PC-3 (cell line): ENCODE measurements at regions not wholly inside any gene's neighbourhood (a gene's known extent, or its start where the extent isn't known, plus 50 kb on each side); places are given as distances from the start of the nearest gene placed in this dataset.

Experiments used
- ATAC-seq: fragments of 200-7000 bp; cut with Tn5 transposase; 2 replicates; pipeline ENCODE4 v1.9.1; 2020; ENCODE audit warnings: mild to moderate bottlenecking, moderate library complexity
- BruUV-seq: library from RNA; stranded (reverse); fragments of 400-500 nt; replicated peaks from 2 replicates; lab custom pipeline; 2021; lab: Mats Ljungman, UMichigan
- CTCF ChIA-PET: fragments of 300-600 bp; sonication (Branson Sonifier 250); formaldehyde crosslinking; loops from one replicate; lab custom pipeline; 2022; ENCODE audit warnings: antibody characterized with exemption; lab: Charles Lee
- POLR2A ChIA-PET: fragments of 300-600 bp; sonication (Branson Sonifier 250); formaldehyde crosslinking; loops from one replicate; lab custom pipeline; 2022; ENCODE audit warnings: antibody characterized with exemption; ENCODE audit not compliant: unreplicated experiment; lab: Charles Lee
- DNase-seq: peaks from one replicate; pipeline ENCODE4 v3.0.0-alpha.2; 2015
- H2AFZ ChIP-seq: fragments of 300-600 bp; sonication (generic); 2 replicates; pipeline ENCODE4 v1.6.0; 2016; ENCODE audit warnings: antibody characterized with exemption, low read length
- H3F3A ChIP-seq: fragments of 300-600 bp; sonication (generic); one replicate; pipeline ENCODE4 v1.6.0; 2017; ENCODE audit warnings: antibody characterized with exemption, low read length, control low read depth, mild to moderate bottlenecking; ENCODE audit not compliant: unreplicated experiment
- H3K27ac ChIP-seq: fragments of 300-600 bp; sonication (generic); 2 replicates; pipeline ENCODE4 v1.5.1; 2016; ENCODE audit warnings: mild to moderate bottlenecking, low read length
- H3K27me3 ChIP-seq: fragments of 300-600 bp; sonication (generic); 2 replicates; pipeline ENCODE4 v1.6.1; 2016; ENCODE audit warnings: low read length, mixed read lengths
- H3K36me3 ChIP-seq: fragments of 300-600 bp; sonication (generic); 2 replicates; pipeline ENCODE4 v1.6.1; 2016; ENCODE audit warnings: low read depth, mixed run types, low read length, mixed read lengths
- H3K4me1 ChIP-seq: fragments of 300-600 bp; sonication (generic); 2 replicates; pipeline ENCODE4 v1.5.1; 2016; ENCODE audit warnings: low read length; ENCODE audit not compliant: insufficient read depth
- H3K4me2 ChIP-seq: fragments of 300-600 bp; sonication (generic); 2 replicates; pipeline ENCODE4 v1.6.0; 2016; ENCODE audit warnings: low read length
- H3K4me3 ChIP-seq: fragments of 300-600 bp; sonication (generic); 2 replicates; pipeline ENCODE4 v1.5.1; 2016; ENCODE audit warnings: mild to moderate bottlenecking, low read length, mixed read lengths
- H3K79me2 ChIP-seq: fragments of 300-600 bp; sonication (generic); 2 replicates; pipeline ENCODE4 v1.6.1; 2017; ENCODE audit warnings: low read length, mixed read lengths
- H3K9ac ChIP-seq: fragments of 300-600 bp; sonication (generic); 2 replicates; pipeline ENCODE4 v1.6.0; 2016; ENCODE audit warnings: mild to moderate bottlenecking, low read length
- H3K9me2 ChIP-seq: fragments of 300-600 bp; sonication (generic); replicated peaks from 2 replicates; pipeline ENCODE4 v1.6.1; 2016; ENCODE audit warnings: mixed run types, low read length, mixed read lengths
- H3K9me3 ChIP-seq: fragments of 300-600 bp; sonication (generic); 2 replicates; pipeline ENCODE4 v1.6.1; 2016; ENCODE audit warnings: low read length, mixed read lengths
- H4K20me1 ChIP-seq: fragments of 300-600 bp; sonication (generic); 2 replicates; pipeline ENCODE4 v1.6.1; 2016; ENCODE audit warnings: low read length, mixed read lengths
- EZH2 ChIP-seq: fragments of 300-600 bp; sonication (generic); IDR thresholded peaks from one replicate; pipeline ENCODE4 v1.6.1; 2017; ENCODE audit warnings: antibody characterized with exemption, mild to moderate bottlenecking, low read length; ENCODE audit not compliant: unreplicated experiment
- EZH2phosphoT487 ChIP-seq: fragments of 300-600 bp; sonication (generic); IDR thresholded peaks from 2 replicates; pipeline ENCODE4 v1.6.1; 2018; ENCODE audit warnings: mild to moderate bottlenecking, antibody characterized with exemption, low read length, borderline replicate concordance
- intact Hi-C: fragments of 100-400 bp; cut with micrococcal nuclease; formaldehyde crosslinking; loops from 2 replicates; pipeline ENCODE4 v1.9.0; 2023
- TF ChIP-seq, protein P1 (sequence below): fragments of 300-600 bp; sonication (generic); conservative IDR thresholded peaks from 2 replicates; pipeline ENCODE4 v1.5.1; 2017; ENCODE audit warnings: antibody characterized with exemption, low read depth, mild to moderate bottlenecking, low read length

DNA sequence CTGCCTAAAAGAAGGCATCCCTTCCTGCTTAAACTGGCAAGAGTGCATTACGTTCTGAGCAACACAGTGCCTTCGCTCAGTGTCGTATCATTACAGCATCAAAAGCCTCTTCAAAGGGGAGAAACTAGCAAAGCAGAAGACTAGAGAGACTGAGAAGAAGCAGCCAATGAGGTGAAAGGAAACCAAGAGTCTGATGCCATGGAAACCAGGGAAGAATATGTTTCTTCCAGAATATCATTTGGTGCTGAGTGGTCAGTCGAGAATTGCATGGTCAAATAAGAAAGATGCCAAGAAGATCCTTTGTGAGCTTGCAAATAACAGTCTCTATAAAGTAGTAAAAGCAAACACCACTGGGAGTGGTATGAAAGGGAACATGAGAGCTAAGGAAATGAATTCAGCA is 312.1 kb upstream of the CHST9 start:
- CTCF ChIA-PET = interaction anchor here (0.5 kb wide), 1 partner anchor 680 kb away, joined by 4 read pairs; the partner anchor contains the start of gene CDH2
- no peak overlapping the region for H3K27ac ChIP-seq
- H3K27me3 ChIP-seq = peaks cover 64% of the 10 kb centered on the region
- TF ChIP-seq, protein P1, sequence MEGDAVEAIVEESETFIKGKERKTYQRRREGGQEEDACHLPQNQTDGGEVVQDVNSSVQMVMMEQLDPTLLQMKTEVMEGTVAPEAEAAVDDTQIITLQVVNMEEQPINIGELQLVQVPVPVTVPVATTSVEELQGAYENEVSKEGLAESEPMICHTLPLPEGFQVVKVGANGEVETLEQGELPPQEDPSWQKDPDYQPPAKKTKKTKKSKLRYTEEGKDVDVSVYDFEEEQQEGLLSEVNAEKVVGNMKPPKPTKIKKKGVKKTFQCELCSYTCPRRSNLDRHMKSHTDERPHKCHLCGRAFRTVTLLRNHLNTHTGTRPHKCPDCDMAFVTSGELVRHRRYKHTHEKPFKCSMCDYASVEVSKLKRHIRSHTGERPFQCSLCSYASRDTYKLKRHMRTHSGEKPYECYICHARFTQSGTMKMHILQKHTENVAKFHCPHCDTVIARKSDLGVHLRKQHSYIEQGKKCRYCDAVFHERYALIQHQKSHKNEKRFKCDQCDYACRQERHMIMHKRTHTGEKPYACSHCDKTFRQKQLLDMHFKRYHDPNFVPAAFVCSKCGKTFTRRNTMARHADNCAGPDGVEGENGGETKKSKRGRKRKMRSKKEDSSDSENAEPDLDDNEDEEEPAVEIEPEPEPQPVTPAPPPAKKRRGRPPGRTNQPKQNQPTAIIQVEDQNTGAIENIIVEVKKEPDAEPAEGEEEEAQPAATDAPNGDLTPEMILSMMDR = no peak
- TF ChIP-seq EZH2phosphoT487 (no peak), EZH2 (no peak)
- no peaks in the 10 kb centered on the region for H3K9me3 ChIP-seq
- H3K9ac ChIP-seq = no peak overlapping the region
- H3K4me1 ChIP-seq = no peaks in the 10 kb centered on the region
- intact Hi-C loops = no loop called here
- no TSS peak for BruUV-seq
- ATAC-seq = no peak
- H3K36me3 ChIP-seq = no peaks in the 10 kb centered on the region
- H3K9me2 ChIP-seq = no peaks in the 10 kb centered on the region
- no peak for DNase-seq
- no peak overlapping the region for H3K4me2 ChIP-seq
- POLR2A ChIA-PET = no interaction called here
- no peak overlapping the region for H2AFZ ChIP-seq
- no peaks in the 10 kb centered on the region for H3K79me2 ChIP-seq
- no peak overlapping the region for H3K4me3 ChIP-seq
- H3F3A ChIP-seq = no peaks in the 10 kb centered on the region
- no peaks in the 10 kb centered on the region for H4K20me1 ChIP-seq

DNA sequence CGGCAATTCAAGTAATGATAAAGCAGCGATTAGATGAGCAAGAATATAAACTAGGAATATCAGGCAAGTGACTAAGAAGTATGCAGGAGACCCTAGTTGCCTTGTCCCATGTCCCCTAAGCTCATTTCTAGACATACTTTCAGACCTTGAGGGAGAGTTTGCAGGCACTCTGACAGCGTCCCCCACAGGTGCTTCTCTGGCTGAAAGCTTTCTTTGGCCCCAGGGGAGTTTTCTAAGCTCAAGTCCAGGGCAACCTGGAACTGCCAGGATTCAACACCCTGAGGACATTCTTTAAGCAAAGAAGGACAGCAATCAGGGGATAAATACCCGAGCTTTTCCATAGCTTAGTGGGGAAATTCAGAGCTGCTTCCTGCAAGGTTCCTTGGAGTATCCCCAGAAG is 308.1 kb upstream of the CHST9 start:
- ATAC-seq (no peak), DNase-seq (no peak)
- H4K20me1 ChIP-seq = no peaks in the 10 kb centered on the region
- POLR2A ChIA-PET = no interaction called here
- H3K36me3 ChIP-seq = no peaks in the 10 kb centered on the region
- H2AFZ ChIP-seq = no peak overlapping the region
- no peak overlapping the region for H3K27ac ChIP-seq
- no peaks in the 10 kb centered on the region for H3K4me1 ChIP-seq
- TF ChIP-seq, protein P1 = no peak
- TF ChIP-seq EZH2phosphoT487 (no peak), EZH2 (no peak)
- H3F3A ChIP-seq = no peaks in the 10 kb centered on the region
- H3K4me2 ChIP-seq = no peak overlapping the region
- no peak overlapping the region for H3K4me3 ChIP-seq
- intact Hi-C loops = no loop called here
- H3K79me2 ChIP-seq = no peaks in the 10 kb centered on the region
- no peaks in the 10 kb centered on the region for H3K9me3 ChIP-seq
- no TSS peak for BruUV-seq
- H3K9ac ChIP-seq = no peak overlapping the region
- H3K9me2 ChIP-seq = no peaks in the 10 kb centered on the region
- CTCF ChIA-PET = no interaction called here
- peaks cover 63% of the 10 kb centered on the region for H3K27me3 ChIP-seq

DNA sequence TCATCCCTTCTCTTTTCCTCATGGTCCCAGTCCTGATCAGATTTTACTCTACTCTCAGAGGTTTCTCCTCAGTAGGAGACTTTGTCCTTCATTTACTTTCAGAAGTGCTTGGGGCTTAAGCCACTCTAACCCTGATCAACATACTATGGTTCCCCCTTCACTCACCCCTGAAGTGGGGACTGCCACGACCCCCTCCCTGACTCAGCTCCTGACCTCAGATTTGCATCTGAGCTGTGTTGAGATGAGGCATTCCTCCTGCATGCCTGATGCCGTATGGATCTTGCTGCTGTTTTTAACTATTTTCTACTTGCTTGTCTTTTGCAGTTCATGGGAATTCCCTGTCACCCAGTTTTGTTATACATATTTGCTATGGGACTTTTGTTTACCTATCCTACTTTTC is 306.7 kb upstream of the CHST9 start:
- Histone ChIP-seq H2AFZ (no peak overlapping the region), H3K36me3 (no peaks in the 10 kb centered on the region), H3K4me2 (no peak overlapping the region), H3K9ac (no peak overlapping the region), H3K9me3 (no peaks in the 10 kb centered on the region), H3K27ac (no peak overlapping the region), H3K27me3 (peaks cover 59% of the 10 kb centered on the region), H4K20me1 (no peaks in the 10 kb centered on the region), H3K9me2 (no peaks in the 10 kb centered on the region), H3F3A (no peaks in the 10 kb centered on the region), H3K79me2 (no peaks in the 10 kb centered on the region), H3K4me3 (no peak overlapping the region), H3K4me1 (no peaks in the 10 kb centered on the region)
- no peak for TF ChIP-seq EZH2
- TF ChIP-seq, protein P1 = no peak
- TF ChIP-seq EZH2phosphoT487 = no peak
- POLR2A ChIA-PET = no interaction called here
- DNase-seq (no peak), ATAC-seq (no peak)
- BruUV-seq = no TSS peak
- CTCF ChIA-PET = no interaction called here
- intact Hi-C loops = no loop called here
